HepG2 (cell line): ENCODE measurements at regions not wholly inside any gene's neighbourhood (a gene's known extent, or its start where the extent isn't known, plus 50 kb on each side); places are given as distances from the start of the nearest gene placed in this dataset.

ENCODE experiments used
- ATAC-seq: fragments of 200-7000 bp; cut with Tn5 transposase; 3 replicates; pipeline ENCODE4 v1.9.1; 2020; ENCODE audit warnings: mild to moderate bottlenecking, moderate library complexity
- BruUV-seq: library from RNA; stranded (reverse); fragments of 400-500 nt; replicated peaks from 2 replicates; lab custom pipeline; 2021; lab: Mats Ljungman, UMichigan
- CTCF ChIA-PET: fragments of 300-600 bp; formaldehyde crosslinking; extraction: SDS; loops from one replicate; lab custom pipeline; 2021; ENCODE audit warnings: low total read pairs, inconsistent platforms, low intra/inter-chr PET ratio; lab: Yijun Ruan, JAX
- POLR2A ChIA-PET: fragments of 350-600 bp; sonication (Branson Sonifier 250); formaldehyde crosslinking; loops from one replicate; lab custom pipeline; 2020; ENCODE audit warnings: antibody characterized with exemption, inconsistent platforms; lab: Yijun Ruan, JAX
- DNase-seq: peaks from one replicate; pipeline ENCODE4 v3.0.0-alpha.2; 2015; ENCODE audit warnings: low spot score
- FAIRE-seq: peaks from 3 replicates; lab custom pipeline; 2011; peaks lifted over from hg19 to GRCh38; lab: Jason Lieb, UNC
- H2AFZ ChIP-seq: one replicate; pipeline ENCODE4 v1.6.1; 2011; ENCODE audit warnings: low read length, inconsistent platforms
- H3K27ac ChIP-seq: fragments of 300-600 bp; 3 replicates; pipeline ENCODE4 v1.8.0; 2011; ENCODE audit warnings: mixed run types, mild to moderate bottlenecking, mixed read lengths, low read length, inconsistent platforms; ENCODE audit not compliant: insufficient read depth; ENCODE audit errors: extremely low read length
- H3K27me3 ChIP-seq, 2 experiments: fragments of 200-600 bp in 1 of 2; 2 replicates in 1 of 2; 3 replicates in 1 of 2; pipeline versions ENCODE4 v1.6.0 to v1.8.0; 2011; ENCODE audit warnings: low read length in 2 of 2, mild to moderate bottlenecking in 2 of 2, moderate library complexity in 2 of 2, inconsistent platforms in 1 of 2; ENCODE audit not compliant: insufficient read depth in 2 of 2, control insufficient read depth in 1 of 2
- H3K36me3 ChIP-seq, 2 experiments: fragments of 200-600 bp in 1 of 2; replicated peaks in 1 of 2; 2 replicates in 1 of 2; 3 replicates in 1 of 2; pipeline versions ENCODE4 v1.5.1 to v1.8.0; 2011; ENCODE audit warnings: low read length in 2 of 2, inconsistent platforms in 1 of 2; ENCODE audit not compliant: insufficient read depth in 2 of 2, control insufficient read depth in 1 of 2
- H3K4me1 ChIP-seq: 2 replicates; pipeline ENCODE4 v1.5.1; 2012; ENCODE audit warnings: low read length, inconsistent platforms; ENCODE audit not compliant: insufficient read depth
- H3K4me2 ChIP-seq: 2 replicates; pipeline ENCODE4 v1.6.0; 2011; ENCODE audit warnings: low read depth, low read length, inconsistent platforms
- H3K4me3 ChIP-seq, 3 experiments: fragments of 200-600 bp in 1 of 3; sonication (generic), shearing (Covaris generic) in 1 of 3; replicated peaks in 1 of 3; 2 replicates each; pipeline ENCODE4 v1.5.1; 2011 to 2016; ENCODE audit warnings: low read length in 3 of 3, inconsistent platforms in 2 of 3, low read depth in 2 of 3, mild to moderate bottlenecking in 2 of 3, control low read depth in 1 of 3, mixed read lengths in 1 of 3; ENCODE audit not compliant: insufficient read depth in 1 of 3
- H3K79me2 ChIP-seq: one replicate; pipeline ENCODE4 v1.6.1; 2011; ENCODE audit warnings: low read length, inconsistent platforms; ENCODE audit not compliant: insufficient read depth
- H3K9ac ChIP-seq: 2 replicates; pipeline ENCODE4 v1.6.0; 2011; ENCODE audit warnings: mild to moderate bottlenecking, low read depth, low read length, inconsistent platforms; ENCODE audit not compliant: insufficient read depth
- H3K9me3 ChIP-seq: 2 replicates; pipeline ENCODE4 v1.5.1; 2012; ENCODE audit warnings: mild to moderate bottlenecking, low read length
- H4K20me1 ChIP-seq: 2 replicates; pipeline ENCODE4 v1.6.0; 2011; ENCODE audit warnings: inconsistent platforms, mild to moderate bottlenecking, low read length, moderate library complexity; ENCODE audit not compliant: insufficient read depth
- MAFK ChIP-seq, 2 experiments: IDR thresholded peaks in 1 of 2; conservative IDR thresholded peaks in 1 of 2; 2 replicates each; pipeline ENCODE4 v1.6.1; 2011; ENCODE audit warnings: improper control_type of control experiment in 2 of 2, low read length in 2 of 2
- MED8 ChIP-seq: sonication (generic); formaldehyde crosslinking; IDR thresholded peaks from 2 replicates; pipeline ENCODE4 v1.8.1; 2023; ENCODE audit warnings: mild to moderate bottlenecking, missing genetic modification reagents; ENCODE audit not compliant: insufficient replicate concordance
- ZNF138 ChIP-seq: sonication (generic); formaldehyde crosslinking; IDR thresholded peaks from 2 replicates; pipeline ENCODE4 v1.5.0; 2020; ENCODE audit warnings: mild to moderate bottlenecking, low read depth, missing genetic modification reagents
- ZNF296 ChIP-seq: sonication (generic); formaldehyde crosslinking; conservative IDR thresholded peaks from 2 replicates; pipeline ENCODE4 v1.5.0; 2020; ENCODE audit warnings: mild to moderate bottlenecking, missing genetic modification reagents
- ZNF317 ChIP-seq: sonication (generic); formaldehyde crosslinking; IDR thresholded peaks from 2 replicates; pipeline ENCODE4 v1.5.0; 2020; ENCODE audit warnings: mild to moderate bottlenecking, missing genetic modification reagents
- WGBS: methylation state at CpG from one replicate; pipeline ENCODE4 v1.1.6; 2017; ENCODE audit warnings: low lambda C conversion rate; 5-methylcytosine and 5-hydroxymethylcytosine counted together
- in situ Hi-C: cut with HindIII; loops from 2 replicates; pipeline ENCODE4 v1.10.0; 2017; ENCODE audit warnings: low pct_unique_long_range_greater_than_20kb; ENCODE audit not compliant: extremely low pct_ligation_motif_present
- intact Hi-C: fragments of 100-400 bp; cut with micrococcal nuclease; formaldehyde crosslinking; loops from one replicate; pipeline ENCODE4 v1.10.0; 2022; ENCODE audit not compliant: unreplicated experiment
- TF ChIP-seq, protein P1 (sequence below): IDR thresholded peaks from 2 replicates; pipeline ENCODE4 v1.6.1; 2016; ENCODE audit warnings: missing compliant biosample characterization, missing genetic modification reagents, borderline replicate concordance
- TF ChIP-seq, protein P2 (sequence below), 2 experiments: sonication (generic) in 1 of 2; formaldehyde crosslinking in 1 of 2; IDR thresholded peaks; 2 replicates each; pipeline versions ENCODE4 v1.4.0 to v1.6.1; 2016 to 2020; ENCODE audit warnings: borderline replicate concordance in 1 of 2, low read depth in 1 of 2, mild to moderate bottlenecking in 1 of 2, missing genetic modification reagents in 1 of 2
- TF ChIP-seq, protein P3 (sequence below), 2 experiments: sonication (generic) in 1 of 2; formaldehyde crosslinking in 1 of 2; IDR thresholded peaks; 2 replicates each; pipeline versions ENCODE4 v1.5.1 to v1.6.1; 2011 to 2020; ENCODE audit warnings: borderline replicate concordance in 1 of 2, low read depth in 1 of 2, low read length in 1 of 2, mild to moderate bottlenecking in 1 of 2, missing genetic modification reagents in 1 of 2, moderate library complexity in 1 of 2

DNA sequence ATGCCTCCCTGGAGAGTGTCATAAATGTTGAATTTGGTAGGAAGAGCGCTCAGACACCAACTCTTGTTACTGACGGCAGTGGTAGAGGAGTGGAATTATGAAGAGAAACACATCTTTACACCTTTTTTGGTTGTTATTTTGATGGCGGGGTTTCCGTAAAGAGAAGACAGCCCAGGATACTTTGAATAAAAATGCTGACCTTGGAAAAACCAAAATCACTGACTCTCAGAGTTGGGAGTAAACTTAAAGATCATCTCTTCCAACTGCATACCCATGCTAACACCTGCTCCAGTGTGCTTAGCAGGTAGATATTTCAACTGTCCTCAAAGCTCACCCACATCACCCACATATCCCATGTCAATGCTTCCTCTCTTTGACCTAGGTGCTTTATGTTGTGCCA lies 498.6 kb downstream of the LIG4 start (continued):
- TF ChIP-seq, protein P1, sequence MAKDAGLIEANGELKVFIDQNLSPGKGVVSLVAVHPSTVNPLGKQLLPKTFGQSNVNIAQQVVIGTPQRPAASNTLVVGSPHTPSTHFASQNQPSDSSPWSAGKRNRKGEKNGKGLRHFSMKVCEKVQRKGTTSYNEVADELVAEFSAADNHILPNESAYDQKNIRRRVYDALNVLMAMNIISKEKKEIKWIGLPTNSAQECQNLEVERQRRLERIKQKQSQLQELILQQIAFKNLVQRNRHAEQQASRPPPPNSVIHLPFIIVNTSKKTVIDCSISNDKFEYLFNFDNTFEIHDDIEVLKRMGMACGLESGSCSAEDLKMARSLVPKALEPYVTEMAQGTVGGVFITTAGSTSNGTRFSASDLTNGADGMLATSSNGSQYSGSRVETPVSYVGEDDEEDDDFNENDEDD (CRISPR knock-in tag), result no peak
- TF ChIP-seq ZNF317 (CRISPR knock-in tag) (no peak), MAFK (conservative IDR thresholded peaks at IDR 0.05 in 1 of 2, IDR thresholded peaks at IDR 0.05 in 1 of 2; ENCODE audit: low read length in 2 of 2) (peak; percentile 78 to 88)
- TF ChIP-seq, all 625 proteins: peak for 2

DNA sequence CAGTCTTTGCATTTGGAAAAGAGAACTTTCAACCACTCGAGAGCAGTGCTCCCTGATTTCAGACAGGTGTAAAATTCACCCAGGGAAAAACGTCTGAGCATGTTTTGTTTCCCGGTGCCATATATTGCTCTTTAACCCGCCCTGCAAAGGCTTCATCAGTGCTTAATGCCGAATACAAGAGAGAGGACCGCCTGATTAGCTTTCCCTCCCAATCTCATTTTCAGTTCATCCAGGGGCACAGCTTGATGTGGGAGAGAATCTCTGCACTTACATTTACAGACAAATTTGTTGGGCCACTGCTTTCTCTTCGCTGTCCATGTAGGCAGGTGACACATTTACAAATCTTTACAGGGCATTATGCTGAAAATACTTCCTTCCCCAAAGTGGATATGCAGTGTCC lies 499.1 kb downstream of the LIG4 start:
- Histone ChIP-seq H3K36me3 (no peaks in the 10 kb centered on the region), H3K9ac (no peak overlapping the region), H3K27ac (no peak overlapping the region), H3K27me3 (peaks cover 0 to 4% of the 10 kb centered on the region in 2 experiments; a peak in 1 of 5 replicates), H4K20me1 (no peaks in the 10 kb centered on the region), H3K4me3 (no peak overlapping the region), H3K79me2 (no peaks in the 10 kb centered on the region), H3K4me1 (no peaks in the 10 kb centered on the region), H3K9me3 (no peaks in the 10 kb centered on the region)
- intact Hi-C loops, result no loop called here
- FAIRE-seq, result no peak
- ATAC-seq, result no peak
- CTCF ChIA-PET, result no interaction called here
- WGBS, result under 1% methylated on average over 7 of the region's 7 CpGs
- TF ChIP-seq, protein P2, sequence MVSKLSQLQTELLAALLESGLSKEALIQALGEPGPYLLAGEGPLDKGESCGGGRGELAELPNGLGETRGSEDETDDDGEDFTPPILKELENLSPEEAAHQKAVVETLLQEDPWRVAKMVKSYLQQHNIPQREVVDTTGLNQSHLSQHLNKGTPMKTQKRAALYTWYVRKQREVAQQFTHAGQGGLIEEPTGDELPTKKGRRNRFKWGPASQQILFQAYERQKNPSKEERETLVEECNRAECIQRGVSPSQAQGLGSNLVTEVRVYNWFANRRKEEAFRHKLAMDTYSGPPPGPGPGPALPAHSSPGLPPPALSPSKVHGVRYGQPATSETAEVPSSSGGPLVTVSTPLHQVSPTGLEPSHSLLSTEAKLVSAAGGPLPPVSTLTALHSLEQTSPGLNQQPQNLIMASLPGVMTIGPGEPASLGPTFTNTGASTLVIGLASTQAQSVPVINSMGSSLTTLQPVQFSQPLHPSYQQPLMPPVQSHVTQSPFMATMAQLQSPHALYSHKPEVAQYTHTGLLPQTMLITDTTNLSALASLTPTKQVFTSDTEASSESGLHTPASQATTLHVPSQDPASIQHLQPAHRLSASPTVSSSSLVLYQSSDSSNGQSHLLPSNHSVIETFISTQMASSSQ (IDR thresholded peaks at IDR 0.05; ENCODE audit: low read depth), result no peak
- TF ChIP-seq, protein P2 (CRISPR knock-in tag; IDR thresholded peaks at IDR 0.05; ENCODE audit: borderline replicate concordance), result no peak
- TF ChIP-seq MAFK (conservative IDR thresholded peaks at IDR 0.05 in 1 of 2, IDR thresholded peaks at IDR 0.05 in 1 of 2; ENCODE audit: low read length in 2 of 2) (no peak), ZNF138 (no peak), ZNF296 (CRISPR knock-in tag) (no peak), MED8 (CRISPR knock-in tag) (no peak)
- TF ChIP-seq, protein P3, sequence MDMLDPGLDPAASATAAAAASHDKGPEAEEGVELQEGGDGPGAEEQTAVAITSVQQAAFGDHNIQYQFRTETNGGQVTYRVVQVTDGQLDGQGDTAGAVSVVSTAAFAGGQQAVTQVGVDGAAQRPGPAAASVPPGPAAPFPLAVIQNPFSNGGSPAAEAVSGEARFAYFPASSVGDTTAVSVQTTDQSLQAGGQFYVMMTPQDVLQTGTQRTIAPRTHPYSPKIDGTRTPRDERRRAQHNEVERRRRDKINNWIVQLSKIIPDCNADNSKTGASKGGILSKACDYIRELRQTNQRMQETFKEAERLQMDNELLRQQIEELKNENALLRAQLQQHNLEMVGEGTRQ (IDR thresholded peaks at IDR 0.05; ENCODE audit: low read depth, low read length), result no peak
- TF ChIP-seq, protein P3 (CRISPR knock-in tag; IDR thresholded peaks at IDR 0.05; ENCODE audit: borderline replicate concordance), result no peak
- TF ChIP-seq, all 625 proteins: peak for 0
- H3K4me2 ChIP-seq, result no peak overlapping the region
- in situ Hi-C loops, result no loop called here
- H2AFZ ChIP-seq, result no peak overlapping the region
- DNase-seq, result no peak
- POLR2A ChIA-PET, result no interaction called here
- no TSS peak for BruUV-seq
